HUES48 (cell line): ENCODE measurements at regions not wholly inside any gene's neighbourhood (a gene's known extent, or its start where the extent isn't known, plus 50 kb on each side); places are given as distances from the start of the nearest gene placed in this dataset.

Experiments used
- H3K27ac ChIP-seq: one replicate; pipeline ENCODE4 v1.7.0; 2013; ENCODE audit warnings: low read depth, low read length, inconsistent platforms
- H3K27me3 ChIP-seq: 2 replicates; pipeline ENCODE4 v1.6.1; 2013; ENCODE audit warnings: mild to moderate bottlenecking, low read length; ENCODE audit not compliant: control insufficient read depth, insufficient read depth
- H3K36me3 ChIP-seq: 2 replicates; pipeline ENCODE4 v1.6.1; 2013; ENCODE audit warnings: low read length; ENCODE audit not compliant: control insufficient read depth, insufficient read depth
- H3K4me1 ChIP-seq: 2 replicates; pipeline ENCODE4 v1.6.1; 2013; ENCODE audit warnings: mild to moderate bottlenecking, low read length; ENCODE audit not compliant: control insufficient read depth, insufficient read depth
- H3K4me3 ChIP-seq: 2 replicates; pipeline ENCODE4 v1.5.1; 2013; ENCODE audit warnings: mild to moderate bottlenecking, low read depth, low read length
- H3K9ac ChIP-seq: 2 replicates; pipeline ENCODE4 v1.6.1; 2013; ENCODE audit warnings: mild to moderate bottlenecking, low read depth, low read length, moderate library complexity
- H3K9me3 ChIP-seq: 2 replicates; pipeline ENCODE4 v1.6.1; 2013; ENCODE audit warnings: low read length; ENCODE audit not compliant: control insufficient read depth, insufficient read depth

DNA sequence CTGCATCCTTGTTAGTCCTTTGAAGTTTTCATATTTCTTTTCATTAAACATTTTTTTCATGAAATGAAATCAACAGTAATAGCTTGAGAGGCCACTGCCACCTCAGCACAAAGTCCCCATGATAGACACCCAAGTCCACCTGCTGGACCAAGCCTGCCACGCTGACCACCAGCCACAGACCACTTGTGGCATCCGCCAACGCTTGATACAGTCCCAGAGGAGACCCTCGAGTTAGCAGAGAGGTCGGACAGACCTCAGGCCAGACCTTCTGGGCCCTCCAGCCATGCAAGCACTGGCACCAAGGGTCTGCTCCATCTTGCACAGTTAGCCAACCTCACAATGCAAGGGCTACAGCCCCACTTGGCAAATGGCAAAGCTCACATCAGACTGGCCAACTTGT is 91.8 kb upstream of the RTL6 start:
- H3K27me3 ChIP-seq: no peaks in the 10 kb centered on the region
- no peak overlapping the region for H3K9ac ChIP-seq
- peaks cover 2% of the 10 kb centered on the region; the same call in 1 of the 2 replicates for H3K4me1 ChIP-seq
- H3K27ac ChIP-seq: no peak overlapping the region
- no peaks in the 10 kb centered on the region for H3K36me3 ChIP-seq
- H3K9me3 ChIP-seq: no peaks in the 10 kb centered on the region
- no peak overlapping the region for H3K4me3 ChIP-seq

DNA sequence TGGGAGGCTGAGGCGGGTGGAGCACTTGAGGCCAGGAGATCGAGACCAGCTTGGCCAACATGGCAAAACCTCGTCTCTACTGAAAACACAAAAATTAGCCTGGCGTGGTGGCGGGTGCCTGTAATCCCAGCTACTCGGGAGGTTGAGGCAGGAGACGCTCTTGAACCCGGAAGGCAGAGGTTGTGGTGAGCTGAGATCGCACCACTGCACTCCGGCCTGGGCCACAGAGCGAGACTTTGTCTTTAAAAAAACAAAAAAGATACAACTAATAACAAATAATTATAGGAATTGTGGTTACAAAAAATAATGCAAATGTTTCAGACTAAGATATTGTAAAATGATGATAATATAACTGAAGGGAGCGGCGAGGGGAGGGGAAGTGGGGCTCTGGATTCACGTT is 90.3 kb upstream of the RTL6 start:
- no peak overlapping the region for H3K4me3 ChIP-seq
- H3K36me3 ChIP-seq: no peaks in the 10 kb centered on the region
- H3K9ac ChIP-seq: no peak overlapping the region
- no peaks in the 10 kb centered on the region for H3K4me1 ChIP-seq
- H3K27ac ChIP-seq: no peak overlapping the region
- H3K9me3 ChIP-seq: no peaks in the 10 kb centered on the region
- no peaks in the 10 kb centered on the region for H3K27me3 ChIP-seq

DNA sequence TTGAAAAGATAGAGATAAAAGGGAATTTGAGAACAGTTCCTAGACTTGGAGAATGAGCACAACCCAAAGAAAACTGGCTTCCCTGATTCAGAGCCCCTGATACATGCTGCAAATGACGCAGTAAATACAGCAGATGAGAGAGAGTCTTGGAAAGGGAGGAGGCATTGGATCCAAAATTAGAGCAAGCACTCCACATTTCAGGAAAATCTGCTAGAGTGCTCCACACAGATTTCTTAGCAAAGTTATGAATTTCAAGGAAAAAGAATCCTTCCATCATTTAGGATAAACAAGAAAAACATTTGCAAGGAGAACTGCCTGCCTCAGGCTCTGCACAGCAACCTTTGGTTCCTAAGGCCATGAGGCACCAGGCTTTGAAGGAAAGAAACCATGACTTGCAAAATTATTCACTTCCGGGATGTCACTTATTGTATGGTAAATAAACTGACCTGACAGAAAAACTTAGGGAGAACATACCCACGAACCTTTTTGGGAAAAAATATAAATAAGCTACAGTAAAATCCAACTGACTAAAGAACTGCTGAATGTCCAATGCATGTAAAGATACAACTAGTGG is 89.8 kb upstream of the RTL6 start:
- Histone ChIP-seq H3K9me3 (no peaks in the 10 kb centered on the region), H3K4me3 (no peak overlapping the region), H3K27me3 (no peaks in the 10 kb centered on the region), H3K36me3 (no peaks in the 10 kb centered on the region), H3K9ac (no peak overlapping the region), H3K4me1 (no peaks in the 10 kb centered on the region), H3K27ac (no peak overlapping the region)

DNA sequence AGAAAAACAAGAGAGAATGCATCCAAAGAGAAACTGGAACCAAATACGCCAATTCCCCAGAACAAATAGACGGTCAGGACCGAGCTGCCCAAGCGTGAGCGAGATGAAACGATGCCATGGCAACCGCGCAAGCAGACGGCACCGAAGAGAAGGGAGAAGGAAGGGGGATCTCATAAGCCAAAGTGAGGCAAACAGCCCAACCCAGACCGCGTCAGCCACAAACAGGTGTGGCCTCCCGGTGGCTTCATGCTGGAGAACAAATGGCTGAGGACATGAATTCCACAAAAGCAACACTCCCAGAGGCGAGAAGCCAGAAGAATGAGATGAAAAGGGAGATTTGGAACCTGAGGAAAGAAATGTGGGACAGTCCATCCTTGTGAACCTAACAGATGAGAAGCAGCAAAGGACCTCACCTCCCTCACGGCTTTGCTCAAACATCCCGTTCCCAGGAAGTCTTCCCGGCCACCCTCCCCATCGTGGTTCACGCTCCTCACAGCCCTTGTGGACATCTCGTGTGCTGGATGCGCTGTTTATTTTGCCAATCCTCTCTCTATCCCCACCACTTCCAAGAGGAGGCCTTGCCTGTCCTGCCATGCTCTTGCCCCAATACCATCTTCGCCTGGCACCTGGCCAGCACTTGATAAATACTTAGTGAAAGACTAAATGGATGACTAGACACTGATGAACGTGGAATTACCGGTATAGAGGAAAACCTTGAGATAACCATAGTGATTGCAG is 89.1 kb upstream of the RTL6 start:
- no peaks in the 10 kb centered on the region for H3K27me3 ChIP-seq
- H3K27ac ChIP-seq: no peak overlapping the region
- H3K9ac ChIP-seq: no peak overlapping the region
- no peaks in the 10 kb centered on the region for H3K4me1 ChIP-seq
- no peaks in the 10 kb centered on the region for H3K36me3 ChIP-seq
- no peak overlapping the region for H3K4me3 ChIP-seq
- no peaks in the 10 kb centered on the region for H3K9me3 ChIP-seq

DNA sequence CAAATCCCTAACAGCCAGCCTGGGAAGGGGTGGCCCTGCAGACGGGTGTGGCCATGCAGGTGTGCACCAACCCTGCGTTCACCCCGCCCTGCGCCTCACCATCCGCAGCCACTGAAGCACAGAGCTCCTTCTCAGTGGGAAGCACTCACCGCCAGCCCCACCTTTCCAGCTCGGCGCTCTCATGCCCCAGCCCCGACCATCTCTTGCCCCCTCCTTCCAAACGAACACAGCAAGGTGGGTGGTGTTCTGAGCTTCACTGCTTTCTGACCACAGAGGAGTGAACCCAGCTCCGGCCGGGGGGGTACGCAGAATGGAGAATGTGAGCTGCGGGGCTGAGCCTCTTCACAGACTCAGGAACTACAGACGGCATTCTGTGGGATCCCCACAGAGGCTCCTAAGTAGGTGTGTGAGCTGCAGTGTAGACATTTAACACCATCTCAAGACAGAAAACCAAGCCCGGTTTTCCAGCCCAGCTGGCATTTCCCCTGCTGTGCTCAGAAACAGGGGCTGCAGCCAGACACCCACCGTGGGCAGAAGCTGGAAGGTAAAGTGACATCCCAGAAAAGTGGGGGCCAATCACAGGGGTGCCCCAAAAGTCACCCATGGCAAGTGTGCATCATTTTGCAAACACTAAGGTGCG is 88.4 kb upstream of the RTL6 start:
- Histone ChIP-seq H3K27me3 (no peaks in the 10 kb centered on the region), H3K4me3 (no peak overlapping the region), H3K36me3 (no peaks in the 10 kb centered on the region), H3K9me3 (no peaks in the 10 kb centered on the region), H3K4me1 (no peaks in the 10 kb centered on the region), H3K9ac (no peak overlapping the region), H3K27ac (no peak overlapping the region)

DNA sequence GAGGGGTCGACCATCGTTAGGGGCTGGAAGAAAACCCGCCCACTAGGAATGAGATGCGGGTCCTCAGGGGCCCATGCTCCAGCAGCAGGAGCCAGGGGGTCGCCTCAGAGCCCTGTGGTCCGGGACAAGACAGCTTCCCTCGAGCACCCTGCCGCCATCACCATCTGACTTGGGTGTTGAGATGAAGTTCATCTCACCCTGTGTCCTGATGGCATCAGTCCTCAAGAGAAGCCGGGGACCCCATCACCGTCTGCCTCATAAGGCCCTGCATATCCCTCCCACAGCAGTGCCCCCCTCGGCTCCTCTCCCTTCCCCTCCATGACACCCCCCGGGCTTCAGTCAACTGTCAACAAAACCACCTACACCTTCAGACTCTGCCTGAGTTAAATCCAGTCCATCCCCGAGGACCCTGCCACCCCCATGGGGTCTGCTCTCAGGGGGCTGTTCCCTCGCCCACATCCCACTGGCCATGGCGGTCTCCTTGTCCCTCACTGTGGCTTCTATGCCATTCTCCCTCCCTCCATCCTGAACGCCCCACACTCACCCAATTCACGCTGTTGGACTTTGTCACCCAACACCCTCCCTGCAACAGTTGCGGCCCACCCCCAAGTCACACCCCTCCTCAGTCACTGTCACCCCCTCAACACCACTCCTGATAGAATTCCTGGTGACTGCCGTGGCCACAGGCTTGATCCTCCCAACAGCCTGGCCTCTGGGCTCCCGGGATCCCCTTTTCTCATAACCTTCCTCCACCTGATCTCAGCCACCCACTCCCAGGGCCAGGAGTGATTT is 87.7 kb upstream of the RTL6 start:
- Histone ChIP-seq H3K36me3 (no peaks in the 10 kb centered on the region), H3K9ac (no peak overlapping the region), H3K9me3 (no peaks in the 10 kb centered on the region), H3K27me3 (no peaks in the 10 kb centered on the region), H3K27ac (no peak overlapping the region), H3K4me3 (no peak overlapping the region), H3K4me1 (no peaks in the 10 kb centered on the region)

DNA sequence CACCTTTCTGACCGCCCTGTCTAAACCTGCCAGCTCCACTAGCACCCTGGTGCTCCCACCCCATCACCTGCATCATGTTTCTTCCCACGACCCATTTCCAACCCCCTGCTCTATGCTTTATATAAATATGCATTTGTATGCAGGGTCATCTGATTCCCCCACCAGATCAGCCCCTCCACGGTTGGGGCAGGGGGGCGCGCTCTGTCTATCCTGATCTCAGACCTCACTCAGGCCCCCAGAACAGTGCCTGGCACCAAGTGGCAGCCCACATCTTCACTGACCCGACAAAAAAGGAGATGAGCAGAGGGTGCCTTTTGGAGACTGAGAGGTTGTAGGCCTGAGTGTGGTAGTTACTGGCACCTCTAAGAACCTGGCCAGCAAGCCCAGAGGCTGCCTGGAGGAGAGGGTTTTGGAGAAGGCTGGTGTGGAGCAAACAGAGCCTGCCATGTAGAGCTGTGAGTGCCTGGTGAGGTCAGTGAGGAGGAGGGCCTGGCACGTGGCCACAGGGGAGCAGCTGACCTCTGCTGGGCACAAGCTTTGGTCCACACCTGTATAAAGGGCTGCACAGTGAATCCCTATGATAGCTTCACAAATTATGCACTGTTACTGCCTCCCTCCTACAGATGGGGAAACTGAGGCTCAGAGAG is 86.3 kb upstream of the RTL6 start:
- no peaks in the 10 kb centered on the region for H3K36me3 ChIP-seq
- no peaks in the 10 kb centered on the region for H3K4me1 ChIP-seq
- H3K27ac ChIP-seq: no peak overlapping the region
- H3K4me3 ChIP-seq: no peak overlapping the region
- H3K9me3 ChIP-seq: no peaks in the 10 kb centered on the region
- H3K27me3 ChIP-seq: no peaks in the 10 kb centered on the region
- H3K9ac ChIP-seq: no peak overlapping the region

DNA sequence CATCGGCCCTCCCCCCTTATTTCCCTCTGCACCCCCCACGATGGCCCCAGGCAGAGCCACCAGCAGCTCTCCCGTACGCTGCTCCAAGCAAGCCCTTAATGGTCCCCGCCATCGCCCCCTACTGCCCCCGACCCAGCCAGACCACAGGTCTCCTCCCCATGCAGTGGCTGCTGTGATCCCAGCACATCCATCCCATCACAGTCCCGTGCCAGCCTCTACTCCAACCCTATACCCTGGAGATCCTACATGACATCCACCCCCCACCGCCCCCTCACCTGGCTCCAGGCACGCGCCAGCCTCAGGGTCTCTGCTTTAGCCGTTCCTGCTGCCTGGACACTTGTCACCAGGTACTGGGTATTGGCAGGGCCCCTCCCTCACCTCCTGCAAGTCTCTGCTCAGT is 85.8 kb upstream of the RTL6 start:
- H3K36me3 ChIP-seq: no peaks in the 10 kb centered on the region
- no peak overlapping the region for H3K9ac ChIP-seq
- no peaks in the 10 kb centered on the region for H3K9me3 ChIP-seq
- H3K4me3 ChIP-seq: no peak overlapping the region
- H3K4me1 ChIP-seq: no peaks in the 10 kb centered on the region
- no peak overlapping the region for H3K27ac ChIP-seq
- no peaks in the 10 kb centered on the region for H3K27me3 ChIP-seq

DNA sequence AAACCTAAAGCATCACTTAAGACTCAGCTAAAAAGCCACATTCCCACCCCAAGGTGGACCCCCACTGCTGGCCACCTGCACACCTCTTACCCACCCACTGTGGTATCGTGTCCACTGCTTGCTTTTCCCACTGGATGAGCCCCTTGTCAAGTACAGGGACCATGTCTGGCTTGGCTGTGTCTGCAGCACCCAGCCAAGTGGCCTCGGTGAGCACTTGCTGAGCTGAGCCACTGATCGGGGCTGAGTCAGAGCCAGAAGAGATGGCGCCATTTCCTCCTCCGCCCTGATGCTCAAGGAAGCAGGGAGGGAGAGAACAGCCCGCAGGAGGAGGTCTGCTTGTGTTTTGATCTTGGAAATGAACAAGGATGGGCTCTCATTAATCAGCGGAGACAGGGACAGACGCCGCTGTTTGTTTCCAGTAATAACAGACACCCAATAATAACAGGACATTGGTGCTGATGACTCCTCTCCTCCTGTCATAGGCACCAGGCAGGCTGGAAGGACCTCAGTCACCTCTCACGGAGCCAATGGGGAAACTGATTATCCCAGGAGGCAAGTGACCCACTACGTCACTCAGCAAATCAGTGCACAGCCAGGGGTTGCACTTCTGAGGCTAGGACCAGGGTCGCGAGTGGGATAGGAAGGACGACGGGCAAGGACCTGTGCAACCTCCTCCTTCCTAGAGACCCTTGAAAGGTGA is 85.2 kb upstream of the RTL6 start:
- H3K36me3 ChIP-seq: no peaks in the 10 kb centered on the region
- no peak overlapping the region for H3K4me3 ChIP-seq
- H3K4me1 ChIP-seq: no peaks in the 10 kb centered on the region
- H3K27me3 ChIP-seq: no peaks in the 10 kb centered on the region
- H3K27ac ChIP-seq: no peak overlapping the region
- H3K9me3 ChIP-seq: no peaks in the 10 kb centered on the region
- no peak overlapping the region for H3K9ac ChIP-seq

DNA sequence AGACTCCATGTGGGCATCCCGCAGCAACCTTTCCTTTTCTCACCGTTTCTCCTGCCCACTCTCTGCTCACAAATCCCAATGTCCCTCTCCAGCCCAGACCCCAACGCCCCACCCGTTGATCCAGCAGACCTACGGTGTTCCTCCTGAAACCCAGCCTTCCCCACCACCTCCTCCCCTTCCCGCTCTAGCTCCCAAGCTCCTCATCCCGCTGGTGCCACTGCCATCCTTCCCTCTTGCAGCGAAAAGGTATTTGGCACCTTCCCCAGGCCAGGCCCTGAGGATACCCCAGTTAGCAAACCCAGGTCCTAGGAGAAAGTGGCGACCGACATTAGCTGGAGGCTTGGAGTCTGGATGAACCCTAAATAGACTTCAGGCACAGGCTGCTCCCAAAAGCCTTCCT is 84.0 kb upstream of the RTL6 start:
- Histone ChIP-seq H3K36me3 (no peaks in the 10 kb centered on the region), H3K27ac (no peak overlapping the region), H3K27me3 (no peaks in the 10 kb centered on the region), H3K9me3 (no peaks in the 10 kb centered on the region), H3K9ac (no peak overlapping the region), H3K4me3 (no peak overlapping the region), H3K4me1 (no peaks in the 10 kb centered on the region)
